Upper lobe of left lung (tissue), 4 donors: ENCODE measurements at regions not wholly inside any gene's neighbourhood (a gene's known extent, or its start where the extent isn't known, plus 50 kb on each side); places are given as distances from the start of the nearest gene placed in this dataset.

Source experiments
- EP300 ChIP-seq, 4 donors: sonication (generic); formaldehyde crosslinking; IDR thresholded peaks; one replicate each; pipeline ENCODE4 v1.5.1; 2017; ENCODE audit warnings: antibody characterized with exemption in 4 of 4, control low read depth in 2 of 4
- POLR2A ChIP-seq, 4 donors: fragments of 450-650 bp; IDR thresholded peaks; one replicate each; pipeline ENCODE4 v1.5.1; 2016 to 2017; ENCODE audit warnings: antibody characterized with exemption in 4 of 4, mild to moderate bottlenecking in 2 of 4
- POLR2AphosphoS5 ChIP-seq, 2 donors: sonication (generic); formaldehyde crosslinking; IDR thresholded peaks; one replicate each; pipeline ENCODE4 v1.5.1; 2017; ENCODE audit warnings: antibody characterized with exemption in 2 of 2
- TF ChIP-seq, protein P1 (sequence below), 6 experiments: fragments of 450-650 bp in 4 of 6; fragments of 200-600 bp in 2 of 6; sonication (generic) in 2 of 6; IDR thresholded peaks; one replicate each; pipeline ENCODE4 v1.5.1; 2016 to 2019; ENCODE audit warnings: antibody characterized with exemption in 6 of 6

DNA sequence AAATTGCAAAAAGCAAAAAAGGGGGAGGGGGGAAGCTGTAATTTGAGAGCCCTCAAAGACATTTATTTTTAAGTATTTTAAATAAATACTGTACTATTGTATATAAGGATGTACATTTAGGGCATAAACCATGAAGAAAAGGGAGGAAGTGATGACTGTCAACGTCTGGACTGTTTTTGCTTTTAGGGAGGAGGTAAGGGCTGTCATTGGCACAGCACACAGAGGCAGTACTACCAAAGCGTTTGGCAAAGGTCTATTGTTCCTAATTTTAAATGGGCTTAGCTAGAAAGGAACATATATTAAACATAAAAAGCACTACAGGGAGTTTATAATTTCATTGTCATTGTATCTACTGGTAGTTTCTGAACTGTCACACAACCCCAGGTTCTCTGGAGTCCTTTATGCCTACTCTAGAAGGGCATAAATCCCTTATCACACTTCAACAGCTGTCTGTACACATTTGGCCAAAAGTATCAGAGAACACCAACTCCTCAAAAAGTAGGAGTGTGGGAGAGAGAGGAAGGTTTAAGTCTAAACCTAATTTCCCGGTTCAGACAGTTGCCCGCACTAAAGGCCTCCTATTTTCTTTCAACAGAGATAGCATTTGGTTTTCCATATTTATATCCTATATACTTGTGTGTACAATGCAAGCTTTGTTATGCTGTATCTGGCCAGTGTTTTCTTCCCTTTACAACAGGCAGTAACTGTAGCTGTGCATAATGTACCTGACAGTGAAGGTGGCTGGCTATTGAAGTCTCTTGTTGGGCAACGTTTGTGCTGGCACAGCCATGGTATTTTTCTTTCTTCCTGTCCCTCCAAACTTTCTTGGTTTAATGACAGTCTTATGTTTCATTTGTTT lies 406.2 kb downstream of the KLF5 start:
- no peak for TF ChIP-seq EP300 (IDR thresholded peaks at IDR 0.05)
- TF ChIP-seq POLR2AphosphoS5 (IDR thresholded peaks at IDR 0.05) = no peak
- TF ChIP-seq, protein P1, sequence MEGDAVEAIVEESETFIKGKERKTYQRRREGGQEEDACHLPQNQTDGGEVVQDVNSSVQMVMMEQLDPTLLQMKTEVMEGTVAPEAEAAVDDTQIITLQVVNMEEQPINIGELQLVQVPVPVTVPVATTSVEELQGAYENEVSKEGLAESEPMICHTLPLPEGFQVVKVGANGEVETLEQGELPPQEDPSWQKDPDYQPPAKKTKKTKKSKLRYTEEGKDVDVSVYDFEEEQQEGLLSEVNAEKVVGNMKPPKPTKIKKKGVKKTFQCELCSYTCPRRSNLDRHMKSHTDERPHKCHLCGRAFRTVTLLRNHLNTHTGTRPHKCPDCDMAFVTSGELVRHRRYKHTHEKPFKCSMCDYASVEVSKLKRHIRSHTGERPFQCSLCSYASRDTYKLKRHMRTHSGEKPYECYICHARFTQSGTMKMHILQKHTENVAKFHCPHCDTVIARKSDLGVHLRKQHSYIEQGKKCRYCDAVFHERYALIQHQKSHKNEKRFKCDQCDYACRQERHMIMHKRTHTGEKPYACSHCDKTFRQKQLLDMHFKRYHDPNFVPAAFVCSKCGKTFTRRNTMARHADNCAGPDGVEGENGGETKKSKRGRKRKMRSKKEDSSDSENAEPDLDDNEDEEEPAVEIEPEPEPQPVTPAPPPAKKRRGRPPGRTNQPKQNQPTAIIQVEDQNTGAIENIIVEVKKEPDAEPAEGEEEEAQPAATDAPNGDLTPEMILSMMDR (IDR thresholded peaks at IDR 0.05) = no peak
- no peak for TF ChIP-seq POLR2A (IDR thresholded peaks at IDR 0.05)
